H1 (cell line): ENCODE measurements at regions not wholly inside any gene's neighbourhood (a gene's known extent, or its start where the extent isn't known, plus 50 kb on each side); places are given as distances from the start of the nearest gene placed in this dataset.

ENCODE experiments used
- CTCF ChIA-PET: fragments of 300-600 bp; sonication (Branson Sonifier 250); formaldehyde crosslinking; loops from one replicate; lab custom pipeline; 2021; ENCODE audit not compliant: partially characterized antibody; lab: Charles Lee
- POLR2A ChIA-PET: fragments of 300-600 bp; sonication (Branson Sonifier 250); formaldehyde crosslinking; loops from one replicate; lab custom pipeline; 2021; ENCODE audit warnings: inconsistent platforms; ENCODE audit not compliant: partially characterized antibody; lab: Charles Lee
- DNase-seq, 2 experiments: peaks; one replicate each; pipeline versions ENCODE4 v3.0.0 to v3.0.0-alpha.2; 2010 to 2022; ENCODE audit warnings: low spot score in 2 of 2, low read depth in 1 of 2, mixed read lengths in 1 of 2
- FAIRE-seq: peaks from 2 replicates; lab custom pipeline; 2011; peaks lifted over from hg19 to GRCh38; lab: Jason Lieb, UNC
- H2AFZ ChIP-seq: 2 replicates; pipeline ENCODE4 v1.8.1; 2012; ENCODE audit warnings: low read length, inconsistent platforms
- H2AK5ac ChIP-seq: 2 replicates; pipeline ENCODE4 v1.6.1; 2013; ENCODE audit warnings: low read depth, low read length
- H2BK120ac ChIP-seq: replicated peaks from 2 replicates; pipeline ENCODE3; 2013; ENCODE audit warnings: low read depth, low read length, inconsistent platforms
- H2BK12ac ChIP-seq: 2 replicates; pipeline ENCODE4 v1.6.1; 2013; ENCODE audit warnings: low read depth, low read length
- H2BK15ac ChIP-seq: 2 replicates; pipeline ENCODE4 v1.6.1; 2013; ENCODE audit warnings: low read length
- H2BK20ac ChIP-seq: 2 replicates; pipeline ENCODE4 v1.6.1; 2013; ENCODE audit warnings: low read length
- H2BK5ac ChIP-seq: 2 replicates; pipeline ENCODE4 v1.6.1; 2013; ENCODE audit warnings: low read depth, low read length
- H3K14ac ChIP-seq: 2 replicates; pipeline ENCODE4 v1.6.1; 2013; ENCODE audit warnings: inconsistent platforms; ENCODE audit not compliant: insufficient read length
- H3K18ac ChIP-seq: 2 replicates; pipeline ENCODE4 v1.6.1; 2013; ENCODE audit warnings: low read length; ENCODE audit errors: extremely low read depth
- H3K23ac ChIP-seq: 2 replicates; pipeline ENCODE4 v1.6.1; 2013; ENCODE audit warnings: inconsistent platforms; ENCODE audit not compliant: insufficient read length
- H3K23me2 ChIP-seq: 2 replicates; pipeline ENCODE4 v1.6.1; 2013; ENCODE audit warnings: low read depth, low read length
- H3K27ac ChIP-seq: 2 replicates; pipeline ENCODE4 v1.6.1; 2011; ENCODE audit warnings: low read depth, low read length, inconsistent platforms
- H3K27me3 ChIP-seq, 4 experiments: replicated peaks in 1 of 4; 1 replicate in 1 of 4; 2 replicates in 3 of 4; pipeline versions ENCODE4 v1.6.1 to v1.8.1; 2011 to 2013; ENCODE audit warnings: low read length in 3 of 4, mild to moderate bottlenecking in 3 of 4, inconsistent platforms in 2 of 4, mixed read lengths in 2 of 4, moderate library complexity in 1 of 4; ENCODE audit not compliant: control insufficient read depth in 3 of 4, insufficient read depth in 3 of 4; ENCODE audit errors: extremely low read depth in 1 of 4
- H3K36me3 ChIP-seq, 4 experiments: 2 replicates each; pipeline versions ENCODE4 v1.6.1 to v1.8.1; 2011 to 2013; ENCODE audit warnings: mild to moderate bottlenecking in 4 of 4, low read length in 3 of 4, moderate library complexity in 2 of 4, control low read depth in 1 of 4, inconsistent platforms in 1 of 4; ENCODE audit not compliant: insufficient read depth in 4 of 4, control insufficient read depth in 2 of 4
- H3K4ac ChIP-seq: replicated peaks from 2 replicates; pipeline ENCODE3; 2013; ENCODE audit warnings: low read length, low read depth, mixed read lengths, inconsistent platforms; ENCODE audit not compliant: insufficient read length
- H3K4me1 ChIP-seq, 4 experiments: replicated peaks in 1 of 4; 1 replicate in 1 of 4; 2 replicates in 3 of 4; pipeline versions ENCODE4 v1.6.1 to v1.8.1; 2011 to 2013; ENCODE audit warnings: low read length in 3 of 4, inconsistent platforms in 2 of 4, mixed read lengths in 1 of 4; ENCODE audit not compliant: insufficient read depth in 4 of 4, control insufficient read depth in 3 of 4
- H3K4me2 ChIP-seq, 2 experiments: 2 replicates each; pipeline versions ENCODE4 v1.6.1 to v1.8.1; 2011 to 2013; ENCODE audit warnings: low read depth in 2 of 2, low read length in 2 of 2, control low read depth in 1 of 2, inconsistent platforms in 1 of 2, mild to moderate bottlenecking in 1 of 2; ENCODE audit not compliant: insufficient read depth in 1 of 2
- H3K4me3 ChIP-seq, 4 experiments: fragments of 200-600, 300-600 bp in 1 of 4; sonication (generic), shearing (Covaris generic), sonication (Bioruptor Twin) in 1 of 4; 2 replicates each; pipeline versions ENCODE4 v1.5.1 to v1.8.1; 2011 to 2016; ENCODE audit warnings: low read length in 4 of 4, low read depth in 3 of 4, control low read depth in 2 of 4, inconsistent platforms in 2 of 4, mild to moderate bottlenecking in 2 of 4, mixed read lengths in 1 of 4, moderate library complexity in 1 of 4; ENCODE audit not compliant: insufficient read depth in 2 of 4; ENCODE audit errors: extremely low read depth in 1 of 4
- H3K56ac ChIP-seq: replicated peaks from 2 replicates; pipeline ENCODE3; 2013; ENCODE audit warnings: low read depth, mild to moderate bottlenecking, mixed read lengths, low read length, inconsistent platforms; ENCODE audit not compliant: insufficient read length
- H3K79me1 ChIP-seq: 2 replicates; pipeline ENCODE4 v1.6.1; 2013; ENCODE audit warnings: low read depth, low read length, control low read depth
- H3K79me2 ChIP-seq, 2 experiments: 2 replicates each; pipeline versions ENCODE4 v1.6.1 to v1.8.1; 2012 to 2013; ENCODE audit warnings: low read length in 2 of 2, mild to moderate bottlenecking in 2 of 2, inconsistent platforms in 1 of 2; ENCODE audit not compliant: insufficient read depth in 2 of 2, control insufficient read depth in 1 of 2
- H3K9ac ChIP-seq, 4 experiments: replicated peaks in 1 of 4; 1 replicate in 1 of 4; 2 replicates in 3 of 4; pipeline versions ENCODE4 v1.6.1 to v1.8.1; 2011 to 2013; ENCODE audit warnings: low read depth in 3 of 4, low read length in 3 of 4, control low read depth in 2 of 4, mild to moderate bottlenecking in 2 of 4, moderate library complexity in 2 of 4, inconsistent platforms in 1 of 4; ENCODE audit errors: extremely low read depth in 1 of 4
- H3K9me3 ChIP-seq, 2 experiments: 2 replicates each; pipeline versions ENCODE4 v1.6.1 to v1.8.1; 2012 to 2013; ENCODE audit warnings: mild to moderate bottlenecking in 2 of 2, moderate library complexity in 2 of 2, control low read depth in 1 of 2, inconsistent platforms in 1 of 2, low read depth in 1 of 2, low read length in 1 of 2, mixed read lengths in 1 of 2; ENCODE audit not compliant: insufficient read depth in 2 of 2
- H4K20me1 ChIP-seq, 2 experiments: replicated peaks in 1 of 2; 2 replicates each; pipeline versions ENCODE3 to v1.8.1; 2011 to 2013; ENCODE audit warnings: inconsistent platforms in 2 of 2, low read length in 2 of 2, mild to moderate bottlenecking in 1 of 2; ENCODE audit not compliant: insufficient read depth in 2 of 2, control insufficient read depth in 1 of 2
- H4K5ac ChIP-seq: 2 replicates; pipeline ENCODE4 v1.6.1; 2013; ENCODE audit warnings: low read length, low read depth, mixed read lengths, inconsistent platforms; ENCODE audit not compliant: insufficient read length
- H4K8ac ChIP-seq: 2 replicates; pipeline ENCODE4 v1.8.0; 2013; ENCODE audit warnings: mild to moderate bottlenecking, moderate library complexity, low read length, inconsistent platforms; ENCODE audit not compliant: insufficient read depth; ENCODE audit errors: extremely low read depth
- H4K91ac ChIP-seq: replicated peaks from 2 replicates; pipeline ENCODE3; 2013; ENCODE audit warnings: low read length, mixed read lengths, inconsistent platforms; ENCODE audit not compliant: insufficient read length
- JUND ChIP-seq: IDR thresholded peaks from 2 replicates; pipeline ENCODE4 v1.6.1; 2011; ENCODE audit warnings: mild to moderate bottlenecking, improper control_type of control experiment, low read length
- KDM5A ChIP-seq: fragments of 200-600 bp; IDR thresholded peaks from 2 replicates; pipeline ENCODE4 v1.7.1; 2012; ENCODE audit warnings: mild to moderate bottlenecking, low read length, inconsistent platforms, mixed read lengths
- RXRA ChIP-seq: IDR thresholded peaks from 2 replicates; pipeline ENCODE4 v1.6.1; 2011; ENCODE audit warnings: low read depth, mild to moderate bottlenecking, low read length, moderate library complexity; ENCODE audit not compliant: insufficient read depth
- TAF1 ChIP-seq: IDR thresholded peaks from 2 replicates; pipeline ENCODE4 v1.6.1; 2011; ENCODE audit warnings: mild to moderate bottlenecking, low read depth, low read length
- WGBS, 2 experiments: shearing (Covaris generic) in 1 of 2; methylation state at CpG; one replicate each; pipeline versions ENCODE4 v1.1.6 to v1.1.7; 2013 to 2015; ENCODE audit warnings: low lambda C conversion rate in 2 of 2, mixed read lengths in 2 of 2, inconsistent platforms in 1 of 2, low coverage in 1 of 2, missing lambda C conversion rate in 1 of 2; ENCODE audit not compliant: insufficient replicate concordance in 2 of 2, insufficient coverage in 1 of 2, insufficient read length in 1 of 2; ENCODE audit errors: extremely low coverage in 1 of 2, missing lambda C conversion rate in 1 of 2; 5-methylcytosine and 5-hydroxymethylcytosine counted together

DNA sequence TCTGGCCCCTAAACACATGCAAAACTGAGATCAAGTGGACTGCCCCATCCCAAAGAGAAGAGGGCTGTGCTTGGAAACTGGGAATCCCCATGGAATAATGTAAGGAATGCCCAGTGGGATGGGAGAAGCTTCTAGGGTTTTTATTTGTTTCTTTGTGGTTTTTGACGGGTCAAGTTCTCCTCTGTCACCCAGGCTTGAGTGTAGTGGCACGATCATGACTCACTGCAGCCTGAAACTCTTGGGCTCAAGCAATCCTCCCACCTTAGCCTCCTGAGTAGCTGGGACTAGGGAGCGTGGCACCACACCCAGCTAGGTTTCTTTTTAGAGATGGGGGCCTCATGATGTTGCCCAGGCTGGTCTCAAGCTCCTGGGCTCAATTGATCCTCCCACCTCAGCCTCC, 101.7 kb upstream of the ZSWIM2 start:
- 98% methylated on average over 3 of the region's 3 CpGs; no CpG with 5 or more reads in 1 of the 2 experiments for WGBS, 2 experiments
- Histone ChIP-seq H2BK12ac (no peak overlapping the region), H4K91ac (no peak overlapping the region), H3K23me2 (no peaks in the 10 kb centered on the region), H4K8ac (no peak overlapping the region), H3K14ac (no peak overlapping the region), H3K18ac (no peak overlapping the region), H2BK20ac (no peak overlapping the region), H2BK15ac (no peak overlapping the region), H3K79me1 (no peaks in the 10 kb centered on the region), H2AFZ (no peak overlapping the region), H3K36me3 (no peaks in the 10 kb centered on the region), H3K9ac (no peak overlapping the region), H3K27me3 (no peaks in the 10 kb centered on the region), H3K4me2 (no peak overlapping the region), H3K79me2 (no peaks in the 10 kb centered on the region), H2BK120ac (no peak overlapping the region), H3K56ac (no peak overlapping the region), H3K27ac (no peak overlapping the region), H3K4me1 (no peaks in the 10 kb centered on the region), H3K4me3 (no peak overlapping the region), H2AK5ac (no peak overlapping the region), H3K4ac (no peak overlapping the region), H3K23ac (no peak overlapping the region), H4K5ac (no peak overlapping the region), H2BK5ac (no peak overlapping the region), H4K20me1 (no peaks in the 10 kb centered on the region), H3K9me3 (no peaks in the 10 kb centered on the region)
- no peak for FAIRE-seq
- ChIA-PET POLR2A (no interaction called here), CTCF (interaction anchor here (0.6 to 1.2 kb wide), 4 partner anchors 87 to 308 kb away, joined by 3 to 5 read pairs (median 3); no protein-coding TSS in a partner anchor)
- DNase-seq: peak in 1 of 2 experiments; percentile 20
- TF ChIP-seq RXRA (no peak), KDM5A (no peak), JUND (no peak), TAF1 (no peak)
